Kasumi-1 (cell line): ENCODE measurements at regions not wholly inside any gene's neighbourhood (a gene's known extent, or its start where the extent isn't known, plus 50 kb on each side); places are given as distances from the start of the nearest gene placed in this dataset.

Experiments used
- DNase-seq, 2 experiments: peaks; one replicate each; lab custom pipeline; 2025; lab: John Stamatoyannopoulos, UW

DNA sequence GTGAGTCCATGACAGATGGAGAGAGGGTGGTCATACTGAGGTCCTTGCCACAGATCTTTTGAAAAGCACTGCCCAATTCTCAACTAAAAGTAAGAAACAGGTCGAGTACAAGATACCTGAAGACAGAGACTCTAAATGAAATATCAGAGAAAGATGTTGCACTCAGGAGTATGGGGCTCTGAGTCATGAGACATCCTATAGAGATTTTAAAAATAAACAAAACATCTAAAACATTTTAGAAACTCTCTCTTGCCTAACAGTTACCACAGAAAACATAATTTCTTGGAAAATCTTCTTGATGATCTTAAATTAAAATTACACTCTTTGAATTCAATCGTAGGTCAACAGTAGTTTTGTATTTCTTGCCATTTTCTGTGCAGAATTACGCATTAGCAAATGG, 348.9 kb upstream of the MARCKS start:
- no peak for DNase-seq

DNA sequence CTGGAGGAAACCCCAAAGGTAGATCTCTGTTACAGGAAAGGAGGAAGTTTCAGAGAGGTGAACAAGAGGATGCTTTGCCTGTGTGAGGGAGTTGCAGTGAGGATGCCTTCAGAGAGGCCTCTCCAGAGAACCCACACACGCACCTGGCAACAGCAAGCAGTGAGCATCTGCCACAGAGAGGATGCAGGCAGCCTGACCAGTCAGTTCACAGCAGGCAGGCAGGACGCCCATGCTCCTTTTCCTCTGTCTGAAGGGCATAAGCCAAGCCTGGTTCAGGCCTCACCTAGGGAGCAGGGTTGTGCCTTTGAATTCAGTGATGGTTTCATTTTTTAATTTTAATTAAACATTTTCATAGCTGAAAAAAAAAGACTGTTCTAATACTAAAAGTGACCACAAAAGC, 346.0 kb upstream of the MARCKS start:
- DNase-seq, result no peak

DNA sequence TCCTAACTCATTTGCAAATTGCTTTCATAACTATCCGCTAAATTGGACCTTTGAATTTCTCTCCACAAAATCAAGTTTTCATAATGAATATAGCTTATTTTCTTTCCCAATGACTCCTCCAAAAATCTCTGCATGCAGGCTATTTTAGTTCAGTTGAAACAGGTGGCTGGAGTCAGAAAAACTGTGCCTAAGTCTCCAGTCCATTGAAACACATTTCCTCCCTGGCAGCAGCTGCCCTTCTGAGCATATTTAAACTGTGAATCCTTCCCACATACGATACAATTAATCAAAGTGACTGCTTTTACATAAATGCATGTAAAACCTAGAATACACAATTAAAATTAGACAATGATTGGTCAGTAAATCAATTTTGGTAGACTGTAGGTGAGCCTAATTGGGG, 344.6 kb upstream of the MARCKS start:
- no peak for DNase-seq

GRCh38 chr6:113513086-113513485, 344.1 kb upstream of the MARCKS start:
- DNase-seq, result no peak

DNA sequence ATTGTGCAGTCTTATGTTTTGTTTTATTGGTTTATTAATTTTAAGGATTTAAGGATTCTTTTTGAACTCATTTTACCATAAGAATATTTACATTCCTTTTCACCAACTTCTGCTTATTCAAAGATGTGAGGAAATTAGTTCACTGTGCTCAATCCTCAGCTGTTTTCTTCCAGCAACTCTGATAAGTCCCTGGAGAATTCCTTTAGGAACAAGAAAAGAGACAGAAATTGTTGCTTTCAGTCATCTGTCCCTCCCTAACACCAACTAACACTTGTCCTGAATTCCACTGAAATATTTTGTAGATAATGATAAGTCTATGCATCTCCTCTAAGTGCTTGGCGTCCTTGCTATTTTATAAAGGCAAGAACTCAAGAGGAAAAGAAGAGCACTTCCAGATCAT, 334.8 kb upstream of the MARCKS start:
- no peak for DNase-seq

DNA sequence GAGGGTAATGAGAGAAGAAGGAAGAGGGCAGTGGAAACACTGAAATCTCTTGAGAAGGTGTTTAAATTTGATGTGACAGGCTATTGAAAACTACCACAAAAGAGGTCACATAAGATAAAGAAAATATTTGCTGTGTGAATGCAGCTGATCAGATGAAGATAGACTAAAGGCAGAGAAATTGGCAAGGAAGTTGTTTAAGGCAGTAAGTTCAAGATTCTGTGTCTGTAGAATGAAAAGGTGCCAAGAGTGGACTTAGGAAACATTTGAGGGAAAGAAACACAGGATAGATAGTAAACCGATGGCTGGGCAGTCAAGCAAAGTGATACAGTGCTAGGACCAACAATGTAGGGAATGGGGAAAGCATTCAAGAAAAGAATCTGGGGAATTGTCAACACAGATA, 332.3 kb upstream of the MARCKS start:
- no peak for DNase-seq

GRCh38 chr6:113526553-113526952, 330.6 kb upstream of the MARCKS start:
- no peak for DNase-seq

GRCh38 chr6:113526995-113527394, 330.1 kb upstream of the MARCKS start:
- no peak for DNase-seq

DNA sequence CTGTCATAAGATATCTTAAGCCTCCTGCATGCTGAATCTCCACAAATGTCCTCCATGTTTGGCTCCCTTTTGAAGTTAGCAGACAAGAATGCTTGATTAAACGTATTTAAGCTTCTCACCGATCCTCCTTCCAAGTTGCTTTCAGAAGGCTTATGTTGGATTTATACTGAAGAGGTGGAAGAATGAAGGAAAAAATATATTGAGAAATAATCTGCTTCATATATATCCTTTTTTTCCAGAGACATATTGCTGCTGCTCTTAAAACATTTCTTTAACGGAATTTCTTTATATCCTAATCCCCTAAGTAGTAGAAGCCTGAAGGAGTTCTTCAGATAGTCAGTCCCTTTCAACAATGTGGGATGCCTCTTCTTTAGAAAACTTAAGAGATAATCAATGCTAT, 329.0 kb upstream of the MARCKS start:
- DNase-seq, result no peak

- no peak for DNase-seq
Observed at GRCh38 chr6:113529196-113529595, 327.9 kb upstream of the MARCKS start.

GRCh38 chr6:113529879-113530278, 327.3 kb upstream of the MARCKS start:
- no peak for DNase-seq

DNA sequence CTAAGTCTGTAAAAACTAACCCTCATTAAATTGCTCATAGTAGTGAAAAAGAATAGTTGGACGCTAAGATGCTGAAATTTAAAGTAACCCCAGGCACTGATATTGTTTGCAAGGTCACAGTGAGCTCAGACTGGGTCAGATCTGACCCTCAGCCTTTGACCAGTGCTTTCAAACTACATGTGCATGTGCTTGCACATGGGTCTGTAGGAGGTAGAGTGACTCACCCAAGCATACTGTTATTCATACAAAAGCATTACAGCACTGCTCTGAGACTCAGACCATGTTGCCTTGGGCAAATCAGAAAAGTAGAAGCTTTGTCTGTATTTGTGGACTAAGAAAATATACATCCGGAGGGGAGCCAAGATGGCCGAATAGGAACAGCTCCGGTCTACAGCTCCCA, 326.4 kb upstream of the MARCKS start:
- no peak for DNase-seq

GRCh38 chr6:113539202-113539601, 317.9 kb upstream of the MARCKS start:
- DNase-seq, result no peak

GRCh38 chr6:113539623-113540022, 317.5 kb upstream of the MARCKS start:
- DNase-seq, result no peak

- DNase-seq, result no peak
Observed at GRCh38 chr6:113540466-113540865, 316.7 kb upstream of the MARCKS start.

DNA sequence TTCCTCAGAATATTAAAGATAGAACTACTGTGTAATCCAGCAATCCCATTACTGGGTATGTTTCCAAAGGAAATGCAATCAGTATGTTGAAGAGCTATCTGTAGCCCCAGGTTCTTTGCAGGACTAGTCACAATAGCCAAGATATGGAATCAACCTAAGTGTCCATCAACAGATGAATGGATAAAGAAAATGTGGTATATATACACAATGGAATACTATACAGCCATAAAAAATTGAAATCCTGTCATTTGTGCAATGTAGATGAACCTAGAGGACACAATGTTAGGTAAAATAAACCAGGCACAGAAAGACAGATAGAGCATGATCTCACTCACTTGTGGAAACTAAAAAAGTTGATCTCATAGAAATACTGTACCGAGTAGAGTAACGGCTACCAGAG, 306.0 kb upstream of the MARCKS start:
- DNase-seq, result no peak

- DNase-seq, result no peak
Observed at GRCh38 chr6:113556775-113557174, 300.4 kb upstream of the MARCKS start.

DNA sequence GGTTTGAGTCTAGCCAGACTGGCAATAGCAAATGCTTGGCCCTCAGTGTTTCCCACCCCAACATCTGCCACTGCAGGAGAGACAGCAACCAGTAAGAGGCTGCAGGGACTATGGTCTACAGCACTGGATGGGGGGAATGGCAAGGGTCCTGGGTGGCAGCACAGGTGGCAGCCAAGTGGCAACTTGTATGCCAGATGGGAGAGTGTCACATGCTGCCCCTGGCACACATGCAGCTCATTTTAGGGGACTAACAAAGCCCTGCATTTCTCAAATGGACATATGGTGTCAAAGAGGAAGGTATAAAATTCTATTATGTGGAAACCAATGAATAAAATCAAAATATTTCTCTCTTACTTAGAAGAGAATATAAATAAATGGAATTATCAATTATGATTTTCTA, 298.7 kb upstream of the MARCKS start:
- DNase-seq, result no peak

- no peak for DNase-seq
Observed at GRCh38 chr6:113558966-113559365, 298.2 kb upstream of the MARCKS start.

DNA sequence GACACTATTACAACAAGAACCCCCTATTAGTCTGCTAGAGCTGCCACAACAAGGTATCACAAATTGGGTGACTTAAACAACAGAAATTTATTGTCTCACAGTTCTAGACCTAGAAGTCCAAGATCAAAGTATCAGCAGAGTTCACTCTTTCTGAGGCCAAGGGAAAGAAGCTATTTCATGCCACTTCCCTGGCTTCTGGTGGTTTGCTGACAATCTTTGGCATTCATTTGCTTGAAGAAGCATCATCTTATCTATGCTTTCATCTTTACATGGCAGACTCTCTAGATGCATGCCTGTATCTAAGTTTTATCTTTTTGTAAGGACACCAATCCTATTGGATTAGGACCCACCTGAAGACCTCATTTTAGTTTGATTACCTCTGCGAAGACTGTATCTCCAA, 296.8 kb upstream of the MARCKS start:
- no peak for DNase-seq

- DNase-seq, result no peak
Observed at GRCh38 chr6:113560908-113561307, 296.2 kb upstream of the MARCKS start.

- DNase-seq, result no peak
Observed at GRCh38 chr6:113562248-113562647, 294.9 kb upstream of the MARCKS start.

GRCh38 chr6:113564371-113565171, 292.6 kb upstream of the MARCKS start:
- DNase-seq, result no peak

DNA sequence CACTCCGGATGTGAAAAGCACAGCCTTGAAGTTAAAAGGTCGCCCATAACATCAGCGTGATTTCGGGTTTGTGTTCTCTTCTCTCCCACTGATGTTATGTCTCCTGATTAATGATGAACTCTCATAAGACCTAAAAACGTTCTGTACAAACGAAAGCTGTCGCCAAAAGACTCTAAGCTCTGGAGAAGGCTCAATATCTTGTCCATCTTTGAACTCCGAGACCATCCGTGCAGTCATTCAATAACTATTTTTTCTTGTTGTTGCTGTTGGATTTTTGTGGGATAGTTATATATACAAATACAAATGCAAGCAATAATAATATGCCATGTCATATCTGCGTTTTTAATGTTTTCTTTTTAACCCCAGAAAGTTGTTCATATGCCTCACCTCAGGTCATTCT, 291.8 kb upstream of the MARCKS start:
- DNase-seq, result no peak
